ENCODE measurements at regions not wholly inside any gene's neighbourhood (a gene's known extent, or its start where the extent isn't known, plus 50 kb on each side); places are given as distances from the start of the nearest gene placed in this dataset.

DNA sequence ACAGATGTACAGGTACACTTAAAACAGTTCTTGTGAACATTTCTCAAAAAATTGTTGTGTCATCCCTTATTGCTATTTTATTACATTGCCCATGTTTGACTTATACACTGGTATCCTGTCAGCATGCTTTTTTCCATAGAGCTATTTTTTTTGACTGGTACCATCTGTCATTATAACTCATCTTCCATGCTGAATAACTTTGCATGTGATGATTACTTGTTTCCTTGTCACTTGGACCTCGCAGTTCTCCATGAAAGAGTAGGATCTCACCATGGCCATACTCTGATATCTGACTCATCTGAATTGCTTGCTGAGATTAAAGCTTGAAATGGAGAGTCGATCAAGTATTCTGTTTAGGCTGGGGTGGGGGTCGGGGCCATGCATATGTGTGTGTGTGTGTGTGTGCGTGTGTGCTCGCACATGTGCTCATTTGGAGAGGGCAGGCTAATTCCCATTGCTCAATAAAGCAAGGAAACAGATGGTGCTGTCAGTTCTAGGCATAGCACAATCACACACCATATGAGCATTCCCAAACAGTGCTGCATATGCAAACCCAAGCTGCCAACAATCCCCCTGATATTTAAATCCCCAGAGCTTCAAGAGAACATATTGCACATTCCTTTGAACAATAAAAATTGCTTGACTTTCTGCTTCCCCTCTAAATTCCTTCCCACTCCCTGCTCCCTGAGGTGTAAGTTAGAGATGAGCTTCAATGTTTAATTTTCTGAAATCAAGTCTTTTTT, 62.9 kb downstream of the NHLRC3 start:
- Histone ChIP-seq H3K4me3 (no peak overlapping the region), H3K36me3 (no peaks in the 10 kb centered on the region), H3K27ac (replicated peaks) (no peak overlapping the region), H3K9me3 (replicated peaks) (no peaks in the 10 kb centered on the region), H3K27me3 (ENCODE audit: low read depth) (no peaks in the 10 kb centered on the region), H3K4me1 (no peaks in the 10 kb centered on the region)
- intact Hi-C loops (cut with micrococcal nuclease): no loop called here
- no peak for DNase-seq
- TF ChIP-seq, protein P1, sequence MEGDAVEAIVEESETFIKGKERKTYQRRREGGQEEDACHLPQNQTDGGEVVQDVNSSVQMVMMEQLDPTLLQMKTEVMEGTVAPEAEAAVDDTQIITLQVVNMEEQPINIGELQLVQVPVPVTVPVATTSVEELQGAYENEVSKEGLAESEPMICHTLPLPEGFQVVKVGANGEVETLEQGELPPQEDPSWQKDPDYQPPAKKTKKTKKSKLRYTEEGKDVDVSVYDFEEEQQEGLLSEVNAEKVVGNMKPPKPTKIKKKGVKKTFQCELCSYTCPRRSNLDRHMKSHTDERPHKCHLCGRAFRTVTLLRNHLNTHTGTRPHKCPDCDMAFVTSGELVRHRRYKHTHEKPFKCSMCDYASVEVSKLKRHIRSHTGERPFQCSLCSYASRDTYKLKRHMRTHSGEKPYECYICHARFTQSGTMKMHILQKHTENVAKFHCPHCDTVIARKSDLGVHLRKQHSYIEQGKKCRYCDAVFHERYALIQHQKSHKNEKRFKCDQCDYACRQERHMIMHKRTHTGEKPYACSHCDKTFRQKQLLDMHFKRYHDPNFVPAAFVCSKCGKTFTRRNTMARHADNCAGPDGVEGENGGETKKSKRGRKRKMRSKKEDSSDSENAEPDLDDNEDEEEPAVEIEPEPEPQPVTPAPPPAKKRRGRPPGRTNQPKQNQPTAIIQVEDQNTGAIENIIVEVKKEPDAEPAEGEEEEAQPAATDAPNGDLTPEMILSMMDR (IDR thresholded peaks at IDR 0.05; ENCODE audit: borderline replicate concordance): no peak

DNA sequence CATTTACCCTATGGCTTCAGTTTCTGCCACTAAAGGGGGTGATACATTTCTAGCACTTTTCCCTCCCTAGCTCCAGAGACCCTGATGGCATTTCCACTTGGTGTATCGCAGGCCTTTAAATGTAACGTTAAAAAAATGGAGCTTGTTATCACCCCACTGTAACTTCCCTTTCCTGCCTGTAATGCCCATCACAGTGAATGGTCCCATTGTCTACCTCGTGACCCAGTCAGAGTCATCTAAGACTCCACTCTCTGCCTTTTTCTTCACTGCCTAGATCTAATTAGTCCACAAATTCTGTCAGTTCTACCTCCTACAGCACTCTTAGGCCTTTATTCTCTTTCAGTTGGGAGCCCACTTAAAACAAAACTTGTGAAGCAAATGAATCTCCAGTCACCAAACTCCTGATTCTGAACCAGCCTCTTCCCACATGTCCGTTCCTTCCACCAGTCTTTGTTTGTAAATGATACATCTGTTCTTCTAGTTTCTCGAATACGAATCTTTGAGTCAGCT, 64.8 kb downstream of the NHLRC3 start:
- TF ChIP-seq, protein P1 (IDR thresholded peaks at IDR 0.05; ENCODE audit: borderline replicate concordance): no peak
- no peak overlapping the region for H3K4me3 ChIP-seq
- no peaks in the 10 kb centered on the region for H3K36me3 ChIP-seq
- intact Hi-C loops (cut with micrococcal nuclease): no loop called here
- H3K4me1 ChIP-seq: no peaks in the 10 kb centered on the region
- H3K27ac ChIP-seq (replicated peaks): no peak overlapping the region
- no peaks in the 10 kb centered on the region for H3K9me3 ChIP-seq (replicated peaks)
- no peaks in the 10 kb centered on the region for H3K27me3 ChIP-seq (ENCODE audit: low read depth)
- DNase-seq: no peak

DNA sequence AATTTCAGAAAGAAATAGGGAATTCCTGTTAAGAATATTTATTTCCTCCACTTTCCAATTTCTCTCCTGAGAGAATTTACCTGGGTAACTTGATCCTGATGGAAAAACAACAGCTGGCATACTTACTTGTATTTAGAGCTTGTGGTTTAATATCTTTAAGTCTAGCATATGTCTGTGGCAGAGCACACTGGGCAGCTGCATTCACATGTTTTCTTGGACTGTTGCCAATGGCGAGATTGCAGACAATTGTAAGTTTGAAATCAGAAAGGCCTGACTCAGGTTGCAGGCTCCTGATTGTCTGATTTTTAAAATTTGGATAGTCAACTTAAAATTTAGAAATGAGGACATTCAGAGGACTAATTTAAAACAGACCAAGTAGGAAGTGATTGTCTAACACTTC, 66.9 kb downstream of the NHLRC3 start:
- intact Hi-C loops (cut with micrococcal nuclease): no loop called here
- TF ChIP-seq, protein P1 (IDR thresholded peaks at IDR 0.05; ENCODE audit: borderline replicate concordance): no peak

DNA sequence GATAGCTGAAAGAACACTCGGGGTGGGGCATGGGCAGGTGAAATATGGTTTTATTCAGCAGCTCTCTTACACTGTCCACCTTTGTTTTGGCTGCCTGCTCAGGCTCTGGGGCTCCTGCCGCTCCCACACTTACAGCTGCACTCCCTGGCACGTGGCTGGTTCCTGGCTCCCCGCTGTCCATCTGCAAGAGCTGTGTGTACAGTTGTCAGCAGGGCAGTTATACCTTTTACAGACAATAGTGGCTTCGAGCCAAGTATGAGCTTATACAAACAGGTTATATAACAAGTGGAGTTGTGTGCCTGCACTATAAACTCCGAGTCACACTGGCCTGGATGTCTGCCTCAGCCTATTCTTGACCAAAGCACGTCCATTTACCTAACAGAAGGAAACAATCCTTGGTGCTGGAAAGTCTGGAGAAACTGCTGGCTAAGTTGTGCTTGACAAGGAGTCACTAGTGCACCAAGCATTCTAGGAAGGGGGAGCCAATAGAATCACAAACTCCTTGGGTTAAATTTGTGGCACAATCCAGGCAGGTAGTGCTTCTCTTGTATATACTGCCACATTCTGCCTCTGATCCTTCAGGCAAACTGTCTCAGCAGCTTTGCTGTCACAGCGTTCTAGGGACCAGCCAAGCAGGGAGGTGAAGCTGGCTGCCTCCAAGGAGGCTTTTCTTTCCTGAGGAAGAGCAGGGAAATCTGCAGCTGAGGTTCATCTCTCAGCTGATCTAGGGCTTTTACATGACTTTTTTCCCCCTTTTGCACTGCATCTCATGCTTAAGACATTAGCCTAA, 68.2 kb downstream of the NHLRC3 start:
- intact Hi-C loops (cut with micrococcal nuclease): no loop called here
- H3K9me3 ChIP-seq (replicated peaks): no peaks in the 10 kb centered on the region
- H3K36me3 ChIP-seq: no peaks in the 10 kb centered on the region
- peaks cover 10% of the 10 kb centered on the region for H3K4me1 ChIP-seq
- H3K27me3 ChIP-seq (ENCODE audit: low read depth): no peaks in the 10 kb centered on the region
- no peak overlapping the region for H3K4me3 ChIP-seq
- DNase-seq: no peak
- TF ChIP-seq, protein P1 (IDR thresholded peaks at IDR 0.05; ENCODE audit: borderline replicate concordance): no peak
- H3K27ac ChIP-seq (replicated peaks): no peak overlapping the region

More for the DNA sequence above, 66.9 kb downstream of the NHLRC3 start:
- Histone ChIP-seq H3K4me1 (peaks cover 3% of the 10 kb centered on the region), H3K27me3 (ENCODE audit: low read depth) (no peaks in the 10 kb centered on the region), H3K36me3 (no peaks in the 10 kb centered on the region), H3K9me3 (replicated peaks) (no peaks in the 10 kb centered on the region), H3K27ac (replicated peaks) (no peak overlapping the region), H3K4me3 (no peak overlapping the region)
- no peak for DNase-seq

DNA sequence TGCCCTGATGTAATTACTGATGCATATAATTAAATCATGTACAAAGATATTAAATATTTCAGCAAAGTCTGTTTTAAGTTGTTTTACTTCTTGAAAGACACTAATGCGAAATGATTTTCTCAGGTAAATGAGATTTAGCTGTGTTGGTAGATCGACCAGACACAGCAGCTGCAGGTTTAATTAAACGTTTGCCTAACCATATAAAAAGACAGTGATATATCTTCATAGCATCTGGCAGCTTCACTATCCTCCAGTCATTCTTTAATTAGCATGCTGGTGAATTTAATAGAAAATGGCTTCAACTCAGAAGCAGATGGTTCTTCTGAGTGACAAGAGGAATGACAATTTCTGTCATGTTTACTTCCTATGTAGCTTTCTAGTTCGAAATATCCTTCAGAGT, 69.3 kb downstream of the NHLRC3 start:
- DNase-seq: no peak

More for the DNA sequence above, 69.3 kb downstream of the NHLRC3 start:
- peaks cover 15% of the 10 kb centered on the region for H3K4me1 ChIP-seq
- H3K27ac ChIP-seq (replicated peaks): no peak overlapping the region
- TF ChIP-seq, protein P1 (IDR thresholded peaks at IDR 0.05; ENCODE audit: borderline replicate concordance): no peak
- H3K4me3 ChIP-seq: no peak overlapping the region
- intact Hi-C loops (cut with micrococcal nuclease): no loop called here
- no peaks in the 10 kb centered on the region for H3K27me3 ChIP-seq (ENCODE audit: low read depth)
- peaks cover 3% of the 10 kb centered on the region for H3K9me3 ChIP-seq (replicated peaks)
- no peaks in the 10 kb centered on the region for H3K36me3 ChIP-seq
